PC-3 (cell line): ENCODE measurements at regions not wholly inside any gene's neighbourhood (a gene's known extent, or its start where the extent isn't known, plus 50 kb on each side); places are given as distances from the start of the nearest gene placed in this dataset.

Experiments
- EZH2 ChIP-seq: fragments of 300-600 bp; sonication (generic); IDR thresholded peaks from one replicate; pipeline ENCODE4 v1.6.1; 2017; ENCODE audit warnings: antibody characterized with exemption, mild to moderate bottlenecking, low read length; ENCODE audit not compliant: unreplicated experiment
- EZH2phosphoT487 ChIP-seq: fragments of 300-600 bp; sonication (generic); IDR thresholded peaks from 2 replicates; pipeline ENCODE4 v1.6.1; 2018; ENCODE audit warnings: mild to moderate bottlenecking, antibody characterized with exemption, low read length, borderline replicate concordance
- TF ChIP-seq, protein P1 (sequence below): fragments of 300-600 bp; sonication (generic); conservative IDR thresholded peaks from 2 replicates; pipeline ENCODE4 v1.5.1; 2017; ENCODE audit warnings: antibody characterized with exemption, low read depth, mild to moderate bottlenecking, low read length

DNA sequence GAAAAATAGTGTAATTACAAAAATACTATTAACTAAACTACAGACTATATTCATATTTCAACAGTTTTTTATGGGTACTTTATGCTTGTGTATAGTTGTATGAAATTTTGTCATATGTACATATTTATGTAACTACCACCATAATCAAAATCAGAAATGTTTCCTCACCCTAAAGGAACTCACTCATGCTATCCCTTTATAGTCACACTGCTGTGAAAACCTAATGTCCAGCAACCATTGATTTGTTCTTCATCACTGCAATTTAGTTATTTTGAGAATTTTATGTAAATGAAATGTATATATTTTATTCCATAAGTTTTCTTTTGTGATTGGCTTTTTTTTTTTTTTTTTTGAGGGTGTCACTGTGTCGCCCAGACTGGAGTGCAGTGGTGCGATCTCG, 278.9 kb upstream of the SLC16A7 start:
- TF ChIP-seq EZH2phosphoT487 (no peak), EZH2 (no peak)
- TF ChIP-seq, protein P1, sequence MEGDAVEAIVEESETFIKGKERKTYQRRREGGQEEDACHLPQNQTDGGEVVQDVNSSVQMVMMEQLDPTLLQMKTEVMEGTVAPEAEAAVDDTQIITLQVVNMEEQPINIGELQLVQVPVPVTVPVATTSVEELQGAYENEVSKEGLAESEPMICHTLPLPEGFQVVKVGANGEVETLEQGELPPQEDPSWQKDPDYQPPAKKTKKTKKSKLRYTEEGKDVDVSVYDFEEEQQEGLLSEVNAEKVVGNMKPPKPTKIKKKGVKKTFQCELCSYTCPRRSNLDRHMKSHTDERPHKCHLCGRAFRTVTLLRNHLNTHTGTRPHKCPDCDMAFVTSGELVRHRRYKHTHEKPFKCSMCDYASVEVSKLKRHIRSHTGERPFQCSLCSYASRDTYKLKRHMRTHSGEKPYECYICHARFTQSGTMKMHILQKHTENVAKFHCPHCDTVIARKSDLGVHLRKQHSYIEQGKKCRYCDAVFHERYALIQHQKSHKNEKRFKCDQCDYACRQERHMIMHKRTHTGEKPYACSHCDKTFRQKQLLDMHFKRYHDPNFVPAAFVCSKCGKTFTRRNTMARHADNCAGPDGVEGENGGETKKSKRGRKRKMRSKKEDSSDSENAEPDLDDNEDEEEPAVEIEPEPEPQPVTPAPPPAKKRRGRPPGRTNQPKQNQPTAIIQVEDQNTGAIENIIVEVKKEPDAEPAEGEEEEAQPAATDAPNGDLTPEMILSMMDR = no peak
